Esophagus (tissue), 2 donors: ENCODE measurements at regions not wholly inside any gene's neighbourhood (a gene's known extent, or its start where the extent isn't known, plus 50 kb on each side); places are given as distances from the start of the nearest gene placed in this dataset.

Source experiments
- H3K27ac ChIP-seq, 2 donors: one replicate each; pipeline ENCODE4 v1.5.1; 2013; ENCODE audit warnings: low read depth in 2 of 2, mild to moderate bottlenecking in 2 of 2, inconsistent platforms in 1 of 2, low read length in 1 of 2, moderate library complexity in 1 of 2
- H3K27me3 ChIP-seq, 2 donors: one replicate each; pipeline ENCODE4 v1.6.1; 2013; ENCODE audit warnings: low read length in 2 of 2, control low read depth in 1 of 2, mild to moderate bottlenecking in 1 of 2; ENCODE audit not compliant: insufficient read depth in 2 of 2, control insufficient read depth in 1 of 2
- H3K36me3 ChIP-seq, 2 donors: one replicate each; pipeline ENCODE4 v1.6.1; 2013; ENCODE audit warnings: low read length in 1 of 2; ENCODE audit not compliant: control insufficient read depth in 2 of 2, insufficient read depth in 2 of 2
- H3K4me1 ChIP-seq, 2 donors: one replicate each; pipeline ENCODE4 v1.6.1; 2013; ENCODE audit warnings: low read length in 1 of 2; ENCODE audit not compliant: control insufficient read depth in 2 of 2, insufficient read depth in 2 of 2
- H3K4me3 ChIP-seq, 2 donors: one replicate each; pipeline ENCODE4 v1.5.1; 2013; ENCODE audit warnings: low read length in 2 of 2, mild to moderate bottlenecking in 2 of 2, low read depth in 1 of 2, moderate library complexity in 1 of 2
- H3K9me3 ChIP-seq, 2 donors: one replicate each; pipeline ENCODE4 v1.6.1; 2013; ENCODE audit warnings: mild to moderate bottlenecking in 2 of 2, low read depth in 1 of 2, low read length in 1 of 2, moderate library complexity in 1 of 2; ENCODE audit not compliant: control insufficient read depth in 2 of 2, insufficient read depth in 1 of 2
- WGBS, 2 donors: extraction: QIAGEN DNeasy Blood & Tissue Kit; methylation state at CpG; one replicate each; pipeline ENCODE4 v1.1.7; 2013; 5-methylcytosine and 5-hydroxymethylcytosine counted together
- donor health status: healthy with polysubstance abuse.
- donor health status: Bipolar disorder and iron deficiency.

GRCh38 chr5:36367524-36367923 lies 65.8 kb upstream of the RANBP3L start:
- WGBS, 2 donors, result 52 to 70% methylated on average over 2 of the region's 2 CpGs

GRCh38 chr5:36369219-36369690 lies 67.6 kb upstream of the RANBP3L start:
- H3K9me3 ChIP-seq, result no peaks in the 10 kb centered on the region
- WGBS, 2 donors, result 47 to 61% methylated on average over 1 of the region's 1 CpG
- H3K27me3 ChIP-seq, result no peaks in the 10 kb centered on the region
- H3K36me3 ChIP-seq, result no peaks in the 10 kb centered on the region
- H3K27ac ChIP-seq, result no peak overlapping the region
- no peaks in the 10 kb centered on the region for H3K4me1 ChIP-seq
- no peak overlapping the region for H3K4me3 ChIP-seq

More at GRCh38 chr5:36367524-36367923, 65.8 kb upstream of the RANBP3L start:
- Histone ChIP-seq H3K36me3 (no peaks in the 10 kb centered on the region), H3K27ac (no peak overlapping the region), H3K4me3 (no peak overlapping the region), H3K9me3 (no peaks in the 10 kb centered on the region), H3K4me1 (no peaks in the 10 kb centered on the region), H3K27me3 (no peaks in the 10 kb centered on the region)

- H3K36me3 ChIP-seq, result no peaks in the 10 kb centered on the region
- H3K4me1 ChIP-seq, result no peaks in the 10 kb centered on the region
- WGBS, 2 donors, result 73 to 79% methylated on average over 2 of the region's 2 CpGs
- no peak overlapping the region for H3K4me3 ChIP-seq
- H3K9me3 ChIP-seq, result no peaks in the 10 kb centered on the region
- no peak overlapping the region for H3K27ac ChIP-seq
- no peaks in the 10 kb centered on the region for H3K27me3 ChIP-seq
Measured at GRCh38 chr5:36370073-36370472, 68.4 kb upstream of the RANBP3L start.

- Histone ChIP-seq H3K36me3 (no peaks in the 10 kb centered on the region), H3K9me3 (no peaks in the 10 kb centered on the region)
- WGBS, 2 donors, result 68 to 75% methylated on average over 6 of the region's 6 CpGs
Measured at GRCh38 chr5:36371366-36371765, 69.7 kb upstream of the RANBP3L start.

GRCh38 chr5:36373527-36374086 lies 71.9 kb upstream of the RANBP3L start:
- H3K27me3 ChIP-seq, result no peaks in the 10 kb centered on the region
- no peak overlapping the region for H3K4me3 ChIP-seq
- H3K27ac ChIP-seq, result peak overlapping the region; percentile 52 to 63
- no peaks in the 10 kb centered on the region for H3K4me1 ChIP-seq
- no peaks in the 10 kb centered on the region for H3K36me3 ChIP-seq
- 45 to 74% methylated on average over 8 of the region's 8 CpGs for WGBS, 2 donors
- no peaks in the 10 kb centered on the region for H3K9me3 ChIP-seq

More at GRCh38 chr5:36371366-36371765, 69.7 kb upstream of the RANBP3L start:
- Histone ChIP-seq H3K4me1 (no peaks in the 10 kb centered on the region), H3K27ac (no peak overlapping the region), H3K27me3 (no peaks in the 10 kb centered on the region), H3K4me3 (no peak overlapping the region)

GRCh38 chr5:36374266-36374862 lies 72.7 kb upstream of the RANBP3L start:
- Histone ChIP-seq H3K9me3 (no peaks in the 10 kb centered on the region), H3K4me1 (no peaks in the 10 kb centered on the region), H3K27ac (peak overlapping the region; percentile 47 to 52), H3K4me3 (no peak overlapping the region), H3K36me3 (no peaks in the 10 kb centered on the region), H3K27me3 (no peaks in the 10 kb centered on the region)
- 82 to 86% methylated on average over 3 of the region's 3 CpGs for WGBS, 2 donors

- no peak overlapping the region for H3K4me3 ChIP-seq
- no peak overlapping the region for H3K27ac ChIP-seq
- H3K4me1 ChIP-seq, result no peaks in the 10 kb centered on the region
- no peaks in the 10 kb centered on the region for H3K9me3 ChIP-seq
- 67 to 80% methylated on average over 2 of the region's 2 CpGs for WGBS, 2 donors
- no peaks in the 10 kb centered on the region for H3K27me3 ChIP-seq
- no peaks in the 10 kb centered on the region for H3K36me3 ChIP-seq
Measured at GRCh38 chr5:36377192-36377591, 75.5 kb upstream of the RANBP3L start.

- 84 to 90% methylated on average over 1 of the region's 1 CpG for WGBS, 2 donors
- Histone ChIP-seq H3K4me1 (no peaks in the 10 kb centered on the region), H3K27ac (no peak overlapping the region), H3K27me3 (no peaks in the 10 kb centered on the region), H3K4me3 (no peak overlapping the region), H3K36me3 (no peaks in the 10 kb centered on the region), H3K9me3 (no peaks in the 10 kb centered on the region)
Measured at GRCh38 chr5:36378551-36378950, 76.8 kb upstream of the RANBP3L start.

- Histone ChIP-seq H3K27me3 (no peaks in the 10 kb centered on the region), H3K36me3 (no peaks in the 10 kb centered on the region), H3K9me3 (no peaks in the 10 kb centered on the region), H3K4me3 (no peak overlapping the region), H3K27ac (no peak overlapping the region), H3K4me1 (no peaks in the 10 kb centered on the region)
- WGBS, 2 donors, result 66 to 69% methylated on average over 2 of the region's 2 CpGs
Measured at GRCh38 chr5:36382890-36383289, 81.2 kb upstream of the RANBP3L start.

- 71 to 76% methylated on average over 5 of the region's 5 CpGs for WGBS, 2 donors
- Histone ChIP-seq H3K27ac (no peak overlapping the region), H3K27me3 (no peaks in the 10 kb centered on the region), H3K4me3 (no peak overlapping the region), H3K36me3 (no peaks in the 10 kb centered on the region), H3K4me1 (no peaks in the 10 kb centered on the region), H3K9me3 (no peaks in the 10 kb centered on the region)
Measured at GRCh38 chr5:36383942-36384341, 82.2 kb upstream of the RANBP3L start.
